GM23338 (cell line): ENCODE measurements at regions not wholly inside any gene's neighbourhood (a gene's known extent, or its start where the extent isn't known, plus 50 kb on each side); places are given as distances from the start of the nearest gene placed in this dataset.

Experiments
- ATAC-seq: fragments of 200-7000 bp; cut with Tn5 transposase; 3 replicates; pipeline ENCODE4 v1.9.1; 2020
- DNase-seq: peaks from one replicate; pipeline ENCODE4 v3.0.0-alpha.2; 2015; ENCODE audit warnings: low spot score
- H2AFZ ChIP-seq: fragments of 200-600 bp; sonication (generic); 2 replicates; pipeline ENCODE4 v1.8.0; 2016; ENCODE audit warnings: antibody characterized with exemption, mild to moderate bottlenecking, moderate library complexity
- H3F3A ChIP-seq: fragments of 200-600 bp; sonication (generic); replicated peaks from 2 replicates; pipeline ENCODE4 v1.8.0; 2017; ENCODE audit warnings: antibody characterized with exemption, mixed run types, low read depth
- H3K27ac ChIP-seq: fragments of 200-600 bp; sonication (generic); 2 replicates; pipeline ENCODE4 v1.6.1; 2016; ENCODE audit warnings: low read depth
- H3K27me3 ChIP-seq: fragments of 200-600 bp; sonication (generic); 2 replicates; pipeline ENCODE4 v1.8.0; 2016; ENCODE audit warnings: mild to moderate bottlenecking, mixed run types, moderate library complexity; ENCODE audit not compliant: insufficient read depth
- H3K36me3 ChIP-seq: fragments of 200-600 bp; sonication (generic); 2 replicates; pipeline ENCODE4 v1.8.0; 2016; ENCODE audit warnings: mild to moderate bottlenecking; ENCODE audit not compliant: insufficient read depth
- H3K4me1 ChIP-seq: fragments of 200-600 bp; sonication (generic); 2 replicates; pipeline ENCODE4 v1.8.0; 2016; ENCODE audit warnings: mild to moderate bottlenecking, moderate library complexity; ENCODE audit not compliant: insufficient read depth
- H3K4me2 ChIP-seq: fragments of 200-600 bp; sonication (generic); 2 replicates; pipeline ENCODE4 v1.7.1; 2017; ENCODE audit warnings: mixed run types
- H3K4me3 ChIP-seq: fragments of 200-600 bp; sonication (generic); 2 replicates; pipeline ENCODE4 v1.6.1; 2016; ENCODE audit warnings: mixed run types
- H3K79me2 ChIP-seq: fragments of 200-600 bp; sonication (generic); replicated peaks from 2 replicates; pipeline ENCODE4 v1.8.0; 2017; ENCODE audit warnings: mild to moderate bottlenecking; ENCODE audit not compliant: insufficient read depth
- H3K9me2 ChIP-seq: fragments of 200-600 bp; sonication (generic); 2 replicates; pipeline ENCODE4 v1.8.0; 2017; ENCODE audit not compliant: insufficient read depth
- H4K20me1 ChIP-seq: fragments of 200-600 bp; sonication (generic); replicated peaks from 2 replicates; pipeline ENCODE4 v1.8.0; 2017; ENCODE audit warnings: mild to moderate bottlenecking; ENCODE audit not compliant: insufficient read depth
- H3K27ac Mint-ChIP-seq: 2 replicates; pipeline ENCODE4 v1.8.0; 2020; ENCODE audit warnings: inconsistent platforms, mild to moderate bottlenecking, moderate library complexity, mixed read lengths
- H3K27me3 Mint-ChIP-seq: 3 replicates; pipeline ENCODE4 v1.8.0; 2022; ENCODE audit warnings: low read depth, mild to moderate bottlenecking, moderate library complexity, mixed read lengths, inconsistent platforms; ENCODE audit not compliant: insufficient read depth, poor library complexity
- H3K36me3 Mint-ChIP-seq: 3 replicates; pipeline ENCODE4 v1.8.0; 2021; ENCODE audit warnings: low read depth, mild to moderate bottlenecking, inconsistent platforms, moderate library complexity, mixed read lengths
- H3K4me1 Mint-ChIP-seq: 3 replicates; pipeline ENCODE4 v1.8.0; 2020; ENCODE audit warnings: mild to moderate bottlenecking, inconsistent platforms, mixed read lengths
- H3K4me3 Mint-ChIP-seq: 3 replicates; pipeline ENCODE4 v1.8.0; 2021; ENCODE audit warnings: moderate library complexity, mild to moderate bottlenecking, inconsistent platforms, mixed read lengths
- H3K9me3 Mint-ChIP-seq: 3 replicates; pipeline ENCODE4 v1.8.0; 2020; ENCODE audit warnings: moderate library complexity, mild to moderate bottlenecking, inconsistent platforms, mixed read lengths
- CREB1 ChIP-seq: fragments of 250-450 bp; sonication (Bioruptor Pico); IDR thresholded peaks from 2 replicates; pipeline ENCODE4 v1.5.0; 2020; ENCODE audit warnings: low read depth, mild to moderate bottlenecking, moderate library complexity
- ETS1 ChIP-seq: IDR thresholded peaks from 2 replicates; pipeline ENCODE4 v1.6.1; 2016; ENCODE audit warnings: antibody characterized with exemption
- EZH2 ChIP-seq: fragments of 200-600 bp; sonication (generic); IDR thresholded peaks from one replicate; pipeline ENCODE4 v1.8.0; 2017; ENCODE audit warnings: antibody characterized with exemption, mild to moderate bottlenecking, low read depth; ENCODE audit not compliant: unreplicated experiment
- EZH2phosphoT487 ChIP-seq: fragments of 200-600 bp; sonication (generic); IDR thresholded peaks from one replicate; pipeline ENCODE4 v1.8.1; 2018; ENCODE audit warnings: antibody characterized with exemption; ENCODE audit not compliant: unreplicated experiment
- JUNB ChIP-seq: IDR thresholded peaks from one replicate; pipeline ENCODE4 v1.6.1; 2016; ENCODE audit warnings: antibody characterized with exemption; ENCODE audit not compliant: unreplicated experiment
- NANOG ChIP-seq: IDR thresholded peaks from 2 replicates; pipeline ENCODE4 v1.6.1; 2016; ENCODE audit warnings: antibody characterized with exemption, borderline replicate concordance
- REST ChIP-seq: IDR thresholded peaks from one replicate; pipeline ENCODE4 v1.6.1; 2018; ENCODE audit warnings: antibody characterized with exemption; ENCODE audit not compliant: unreplicated experiment
- ZNF462 ChIP-seq: fragments of 250-450 bp; sonication (Bioruptor Pico); IDR thresholded peaks from 2 replicates; pipeline ENCODE4 v1.5.0; 2020; ENCODE audit warnings: mild to moderate bottlenecking, moderate library complexity

DNA sequence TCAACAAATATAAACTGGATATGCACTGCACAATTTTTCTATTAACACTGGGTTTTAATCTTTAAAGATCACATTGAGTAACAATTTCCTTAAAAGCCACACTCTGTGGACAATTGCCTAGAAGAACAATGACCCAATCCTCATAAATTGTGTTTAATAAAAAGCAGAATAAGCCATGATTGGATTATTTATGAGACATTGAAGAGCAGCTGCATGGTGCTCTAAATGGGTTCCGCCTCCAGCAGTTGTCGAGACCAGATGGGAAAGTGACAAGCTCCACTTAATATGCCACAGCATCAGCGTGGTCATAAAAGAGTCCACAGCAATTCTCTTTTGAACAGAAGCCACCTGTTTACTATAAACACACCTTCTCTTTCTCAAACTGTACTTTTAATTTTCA is 635.2 kb upstream of the FRG1 start:
- ATAC-seq (no peak), DNase-seq (no peak)
- H3K4me1 ChIP-seq = no peaks in the 10 kb centered on the region
- no peak overlapping the region for H3K4me3 Mint-ChIP-seq
- no peaks in the 10 kb centered on the region for H3K27me3 Mint-ChIP-seq
- H3K9me3 Mint-ChIP-seq = peaks cover 13% of the 10 kb centered on the region; the same call in 2 of the 3 replicates
- no peaks in the 10 kb centered on the region; the same call in 1 of the 2 replicates for H4K20me1 ChIP-seq
- H3K4me1 Mint-ChIP-seq = no peaks in the 10 kb centered on the region
- no peaks in the 10 kb centered on the region for H3K36me3 Mint-ChIP-seq
- TF ChIP-seq EZH2phosphoT487 (no peak), REST (no peak), ETS1 (no peak), CREB1 (CRISPR knock-in tag) (no peak), NANOG (no peak)
- H3K79me2 ChIP-seq = no peaks in the 10 kb centered on the region
- H3K27me3 ChIP-seq = peaks cover 21% of the 10 kb centered on the region; the same call in 1 of the 2 replicates
- H2AFZ ChIP-seq = no peak overlapping the region
- no peaks in the 10 kb centered on the region for H3K36me3 ChIP-seq
- no peaks in the 10 kb centered on the region for H3K9me2 ChIP-seq
- no peak overlapping the region for H3K4me2 ChIP-seq
- H3F3A ChIP-seq = no peaks in the 10 kb centered on the region
- no peak overlapping the region for H3K4me3 ChIP-seq
- H3K27ac Mint-ChIP-seq = no peak overlapping the region
- no peak overlapping the region for H3K27ac ChIP-seq

DNA sequence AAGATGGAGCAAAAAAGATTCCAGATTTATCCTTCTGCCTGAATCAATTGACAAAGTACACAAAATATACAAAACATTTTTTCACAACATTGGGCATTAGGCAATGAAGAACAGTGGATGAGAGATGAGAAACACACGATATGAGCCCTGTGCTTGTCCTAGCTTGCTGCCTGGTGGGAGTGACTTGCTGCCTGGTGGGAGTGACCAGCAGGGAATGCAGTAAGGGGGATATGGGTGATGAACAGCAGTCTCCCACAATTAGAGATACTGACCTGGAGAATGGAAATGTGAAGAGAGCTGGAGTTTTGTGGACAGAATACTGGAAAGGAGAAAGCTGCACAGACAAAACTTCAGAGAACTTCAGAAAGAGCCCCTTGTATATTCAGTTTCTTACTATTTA is 629.4 kb upstream of the FRG1 start:
- H4K20me1 ChIP-seq = no peaks in the 10 kb centered on the region; the same call in 1 of the 2 replicates
- Mint-ChIP-seq H3K36me3 (peaks cover 3% of the 10 kb centered on the region; the same call in 1 of the 3 replicates), H3K27ac (no peak overlapping the region), H3K27me3 (no peaks in the 10 kb centered on the region), H3K4me3 (no peak overlapping the region), H3K4me1 (no peaks in the 10 kb centered on the region), H3K9me3 (peaks cover 19% of the 10 kb centered on the region)
- no peaks in the 10 kb centered on the region for H3F3A ChIP-seq
- no peak overlapping the region for H3K4me3 ChIP-seq
- ATAC-seq = no peak
- no peaks in the 10 kb centered on the region for H3K4me1 ChIP-seq
- H3K9me2 ChIP-seq = no peaks in the 10 kb centered on the region
- no peaks in the 10 kb centered on the region for H3K79me2 ChIP-seq
- no peak for DNase-seq
- H3K36me3 ChIP-seq = no peaks in the 10 kb centered on the region
- peaks cover 16% of the 10 kb centered on the region; the same call in 1 of the 2 replicates for H3K27me3 ChIP-seq
- no peak overlapping the region for H3K27ac ChIP-seq
- H3K4me2 ChIP-seq = no peak overlapping the region
- H2AFZ ChIP-seq = no peak overlapping the region
- TF ChIP-seq ZNF462 (CRISPR knock-in tag) = no peak
- no peak for TF ChIP-seq JUNB
- TF ChIP-seq EZH2 = no peak
